Panc1 (cell line): ENCODE measurements at regions not wholly inside any gene's neighbourhood (a gene's known extent, or its start where the extent isn't known, plus 50 kb on each side); places are given as distances from the start of the nearest gene placed in this dataset.

Source experiments
- POLR2AphosphoS5 ChIP-seq: IDR thresholded peaks from 2 replicates; pipeline ENCODE4 v1.6.1; 2012; ENCODE audit warnings: mild to moderate bottlenecking, low read depth, low read length, moderate library complexity
- TF ChIP-seq, protein P1 (sequence below): fragments of 450-650 bp; IDR thresholded peaks from 2 replicates; pipeline ENCODE4 v1.5.1; 2017; ENCODE audit warnings: mild to moderate bottlenecking
- TF ChIP-seq, protein P2 (sequence below), 2 experiments: IDR thresholded peaks; 2 replicates each; pipeline ENCODE4 v1.6.1; 2011 to 2012; ENCODE audit warnings: low read depth in 2 of 2, control low read depth in 1 of 2, low read length in 1 of 2, mild to moderate bottlenecking in 1 of 2, moderate library complexity in 1 of 2; ENCODE audit not compliant: insufficient read depth in 1 of 2

DNA sequence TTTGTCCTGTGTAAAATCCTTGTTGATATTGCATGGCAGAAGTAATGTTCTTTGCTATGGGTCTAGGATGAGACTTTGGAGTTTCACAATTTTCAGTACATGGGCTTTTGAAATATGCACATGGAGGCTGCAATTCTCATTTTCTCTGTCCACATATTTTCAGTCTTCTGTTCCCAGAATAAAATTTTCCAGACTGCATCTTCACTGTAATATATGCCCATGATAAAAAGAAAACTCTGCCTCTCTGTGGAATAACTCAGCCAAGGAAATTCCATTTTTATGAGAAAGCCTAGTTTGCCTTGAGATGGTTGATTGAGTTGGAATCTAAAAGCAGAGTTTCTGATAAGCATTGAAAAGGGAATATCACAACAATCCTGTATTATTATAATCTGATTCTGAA lies 601.4 kb upstream of the AADAT start:
- TF ChIP-seq, protein P1, sequence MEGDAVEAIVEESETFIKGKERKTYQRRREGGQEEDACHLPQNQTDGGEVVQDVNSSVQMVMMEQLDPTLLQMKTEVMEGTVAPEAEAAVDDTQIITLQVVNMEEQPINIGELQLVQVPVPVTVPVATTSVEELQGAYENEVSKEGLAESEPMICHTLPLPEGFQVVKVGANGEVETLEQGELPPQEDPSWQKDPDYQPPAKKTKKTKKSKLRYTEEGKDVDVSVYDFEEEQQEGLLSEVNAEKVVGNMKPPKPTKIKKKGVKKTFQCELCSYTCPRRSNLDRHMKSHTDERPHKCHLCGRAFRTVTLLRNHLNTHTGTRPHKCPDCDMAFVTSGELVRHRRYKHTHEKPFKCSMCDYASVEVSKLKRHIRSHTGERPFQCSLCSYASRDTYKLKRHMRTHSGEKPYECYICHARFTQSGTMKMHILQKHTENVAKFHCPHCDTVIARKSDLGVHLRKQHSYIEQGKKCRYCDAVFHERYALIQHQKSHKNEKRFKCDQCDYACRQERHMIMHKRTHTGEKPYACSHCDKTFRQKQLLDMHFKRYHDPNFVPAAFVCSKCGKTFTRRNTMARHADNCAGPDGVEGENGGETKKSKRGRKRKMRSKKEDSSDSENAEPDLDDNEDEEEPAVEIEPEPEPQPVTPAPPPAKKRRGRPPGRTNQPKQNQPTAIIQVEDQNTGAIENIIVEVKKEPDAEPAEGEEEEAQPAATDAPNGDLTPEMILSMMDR, result no peak
- no peak for TF ChIP-seq POLR2AphosphoS5
- TF ChIP-seq, protein P2, sequence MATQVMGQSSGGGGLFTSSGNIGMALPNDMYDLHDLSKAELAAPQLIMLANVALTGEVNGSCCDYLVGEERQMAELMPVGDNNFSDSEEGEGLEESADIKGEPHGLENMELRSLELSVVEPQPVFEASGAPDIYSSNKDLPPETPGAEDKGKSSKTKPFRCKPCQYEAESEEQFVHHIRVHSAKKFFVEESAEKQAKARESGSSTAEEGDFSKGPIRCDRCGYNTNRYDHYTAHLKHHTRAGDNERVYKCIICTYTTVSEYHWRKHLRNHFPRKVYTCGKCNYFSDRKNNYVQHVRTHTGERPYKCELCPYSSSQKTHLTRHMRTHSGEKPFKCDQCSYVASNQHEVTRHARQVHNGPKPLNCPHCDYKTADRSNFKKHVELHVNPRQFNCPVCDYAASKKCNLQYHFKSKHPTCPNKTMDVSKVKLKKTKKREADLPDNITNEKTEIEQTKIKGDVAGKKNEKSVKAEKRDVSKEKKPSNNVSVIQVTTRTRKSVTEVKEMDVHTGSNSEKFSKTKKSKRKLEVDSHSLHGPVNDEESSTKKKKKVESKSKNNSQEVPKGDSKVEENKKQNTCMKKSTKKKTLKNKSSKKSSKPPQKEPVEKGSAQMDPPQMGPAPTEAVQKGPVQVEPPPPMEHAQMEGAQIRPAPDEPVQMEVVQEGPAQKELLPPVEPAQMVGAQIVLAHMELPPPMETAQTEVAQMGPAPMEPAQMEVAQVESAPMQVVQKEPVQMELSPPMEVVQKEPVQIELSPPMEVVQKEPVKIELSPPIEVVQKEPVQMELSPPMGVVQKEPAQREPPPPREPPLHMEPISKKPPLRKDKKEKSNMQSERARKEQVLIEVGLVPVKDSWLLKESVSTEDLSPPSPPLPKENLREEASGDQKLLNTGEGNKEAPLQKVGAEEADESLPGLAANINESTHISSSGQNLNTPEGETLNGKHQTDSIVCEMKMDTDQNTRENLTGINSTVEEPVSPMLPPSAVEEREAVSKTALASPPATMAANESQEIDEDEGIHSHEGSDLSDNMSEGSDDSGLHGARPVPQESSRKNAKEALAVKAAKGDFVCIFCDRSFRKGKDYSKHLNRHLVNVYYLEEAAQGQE (IDR thresholded peaks at IDR 0.05; ENCODE audit: insufficient read depth in 1 of 2, low read depth in 2 of 2, low read length in 1 of 2), result no peak
